ENCODE measurements at regions not wholly inside any gene's neighbourhood (a gene's known extent, or its start where the extent isn't known, plus 50 kb on each side); places are given as distances from the start of the nearest gene placed in this dataset.
"Not testable (repeated sequence)": the region's sequence is repeated elsewhere in the genome, so short reads cannot be mapped to it uniquely, and the experiment has no call there.

- intact Hi-C loops (cut with micrococcal nuclease), result no loop called here
- Histone ChIP-seq H3K27me3 (replicated peaks in 1 of 4; ENCODE audit: control extremely low read depth in 1 of 4, control insufficient read depth in 3 of 4, insufficient read depth in 4 of 4, low read length in 3 of 4) (no peaks in the 10 kb centered on the region), H3K36me3 (replicated peaks in 1 of 2; ENCODE audit: control extremely low read depth in 1 of 2, control insufficient read depth in 1 of 2, extremely low read depth in 1 of 2, insufficient read depth in 2 of 2, low read length in 1 of 2) (no peaks in the 10 kb centered on the region), H3K9ac (ENCODE audit: low read length) (no peak overlapping the region), H3K4me2 (replicated peaks; ENCODE audit: low read depth, low read length, poor library complexity, severe bottlenecking) (no peak overlapping the region), H3K27ac (ENCODE audit: low read length in 2 of 2) (no peak overlapping the region), H3K4me3 (ENCODE audit: control extremely low read depth in 1 of 5, extremely low read depth in 1 of 5, insufficient read depth in 1 of 5, low read depth in 2 of 5, low read length in 4 of 5) (no peak overlapping the region), H3K4me1 (ENCODE audit: control insufficient read depth in 2 of 2, insufficient read depth in 2 of 2, low read length in 2 of 2) (no peaks in the 10 kb centered on the region), H3K79me2 (ENCODE audit: control insufficient read depth, insufficient read depth, low read length) (no peaks in the 10 kb centered on the region), H4K20me1 (ENCODE audit: control insufficient read depth, insufficient read depth, low read length, poor library complexity, severe bottlenecking) (no peaks in the 10 kb centered on the region), H2AFZ (ENCODE audit: insufficient read depth, low read depth, low read length, poor library complexity, severe bottlenecking) (no peak overlapping the region), H3K9me3 (ENCODE audit: control extremely low read depth in 1 of 3, control insufficient read depth in 2 of 3, insufficient read depth in 1 of 3, low read length in 2 of 3) (no peaks in the 10 kb centered on the region)
- Mint-ChIP-seq H3K9me3 (ENCODE audit: insufficient read depth) (no peaks in the 10 kb centered on the region), H3K4me3 (no peak overlapping the region), H3K4me1 (no peaks in the 10 kb centered on the region), H3K27me3 (no peaks in the 10 kb centered on the region), H3K27ac (no peak overlapping the region)
- DNase-seq (no peak), ATAC-seq (ENCODE audit: low read depth) (no peak)
- POLR2A ChIA-PET, result no interaction called here
- CTCF ChIA-PET, result no interaction called here
- TF ChIP-seq EZH2 (IDR thresholded peaks at IDR 0.05; ENCODE audit: borderline replicate concordance, insufficient read depth, low read depth, low read length, poor library complexity, severe bottlenecking) (no peak), CTCF (IDR thresholded peaks at IDR 0.05) (no peak)
- WGBS (ENCODE audit: insufficient coverage), result 100% methylated on average over 1 of the region's 2 CpGs
These were observed 182.8 kb downstream of the FAM47A start for GRCh38 chrX:33949300-33949699.

DNA sequence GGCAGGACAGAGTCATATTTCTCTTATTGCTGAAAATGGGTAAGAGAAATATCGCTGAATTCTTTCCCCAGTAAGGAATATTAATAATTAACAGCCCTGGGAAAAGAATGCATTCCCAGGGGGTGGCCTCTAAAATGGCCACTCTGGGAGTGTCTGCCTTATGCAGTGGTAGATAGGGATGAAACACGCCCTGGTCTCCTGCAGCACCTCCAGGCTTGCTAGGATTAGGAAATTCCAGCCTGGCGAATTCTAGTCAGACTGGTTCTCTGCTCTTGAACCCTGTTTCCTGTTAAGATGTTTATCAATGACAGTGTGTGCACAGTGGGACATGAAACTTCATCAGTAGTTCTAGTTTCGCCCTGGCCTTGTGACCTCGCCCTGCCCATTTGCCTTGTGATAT is 205.9 kb downstream of the FAM47A start:
- POLR2A ChIA-PET; H3K27me3 ChIP-seq (replicated peaks in 1 of 4; ENCODE audit: control extremely low read depth in 1 of 4, control insufficient read depth in 3 of 4, insufficient read depth in 4 of 4, low read length in 3 of 4); H3K4me3 Mint-ChIP-seq; H3K9me3 Mint-ChIP-seq (ENCODE audit: insufficient read depth); H2AFZ ChIP-seq (ENCODE audit: insufficient read depth, low read depth, low read length, poor library complexity, severe bottlenecking); H3K4me1 ChIP-seq (ENCODE audit: control insufficient read depth in 2 of 2, insufficient read depth in 2 of 2, low read length in 2 of 2); DNase-seq; ATAC-seq (ENCODE audit: low read depth); H3K79me2 ChIP-seq (ENCODE audit: control insufficient read depth, insufficient read depth, low read length); H3K36me3 ChIP-seq (replicated peaks in 1 of 2; ENCODE audit: control extremely low read depth in 1 of 2, control insufficient read depth in 1 of 2, extremely low read depth in 1 of 2, insufficient read depth in 2 of 2, low read length in 1 of 2); H4K20me1 ChIP-seq (ENCODE audit: control insufficient read depth, insufficient read depth, low read length, poor library complexity, severe bottlenecking); CTCF ChIA-PET; intact Hi-C loops (cut with micrococcal nuclease); H3K9me3 ChIP-seq (ENCODE audit: control extremely low read depth in 1 of 3, control insufficient read depth in 2 of 3, insufficient read depth in 1 of 3, low read length in 2 of 3); H3K4me3 ChIP-seq (ENCODE audit: control extremely low read depth in 1 of 5, extremely low read depth in 1 of 5, insufficient read depth in 1 of 5, low read depth in 2 of 5, low read length in 4 of 5); H3K27me3 Mint-ChIP-seq; H3K4me2 ChIP-seq (replicated peaks; ENCODE audit: low read depth, low read length, poor library complexity, severe bottlenecking); H3K27ac ChIP-seq (ENCODE audit: low read length in 2 of 2); H3K9ac ChIP-seq (ENCODE audit: low read length); H3K4me1 Mint-ChIP-seq; H3K27ac Mint-ChIP-seq: not testable (repeated sequence)
- WGBS (ENCODE audit: insufficient coverage), result no CpG with 5 or more reads among the region's 5 CpGs
